GM18519 (cell line): ENCODE measurements at regions not wholly inside any gene's neighbourhood (a gene's known extent, or its start where the extent isn't known, plus 50 kb on each side); places are given as distances from the start of the nearest gene placed in this dataset.
"Not testable (repeated sequence)": the region's sequence is repeated elsewhere in the genome, so short reads cannot be mapped to it uniquely, and the experiment has no call there.

Experiments
- ATAC-seq: cut with Tn5 transposase; IDR thresholded peaks from one replicate; pipeline ENCODE4 v1.9.1; 2021; ENCODE audit warnings: mild to moderate bottlenecking, moderate library complexity; ENCODE audit not compliant: unreplicated experiment, low FRiP score

DNA sequence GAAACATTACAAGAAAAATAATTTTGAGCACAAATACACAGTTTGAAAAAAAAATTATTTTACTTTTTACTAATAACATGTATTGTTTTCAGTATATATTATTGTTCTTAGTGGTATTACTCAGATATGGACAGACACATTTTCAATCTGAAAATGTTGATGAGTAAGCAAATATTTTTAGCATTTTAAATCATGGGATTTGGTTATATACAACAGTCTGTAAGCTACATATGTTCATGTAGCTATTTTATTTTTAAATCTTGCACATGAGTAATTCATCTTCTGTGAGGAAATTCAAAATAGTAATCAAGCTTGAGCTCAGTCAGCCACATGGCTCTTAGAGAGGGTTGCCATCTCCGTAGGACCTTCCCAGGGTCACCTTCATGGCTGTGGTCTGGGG is 471.9 kb downstream of the QKI start:
- ATAC-seq: no peak

GRCh38 chr6:163883984-163884383 is 469.5 kb downstream of the QKI start:
- no peak for ATAC-seq

GRCh38 chr6:163878698-163879097 is 464.2 kb downstream of the QKI start:
- ATAC-seq: no peak

DNA sequence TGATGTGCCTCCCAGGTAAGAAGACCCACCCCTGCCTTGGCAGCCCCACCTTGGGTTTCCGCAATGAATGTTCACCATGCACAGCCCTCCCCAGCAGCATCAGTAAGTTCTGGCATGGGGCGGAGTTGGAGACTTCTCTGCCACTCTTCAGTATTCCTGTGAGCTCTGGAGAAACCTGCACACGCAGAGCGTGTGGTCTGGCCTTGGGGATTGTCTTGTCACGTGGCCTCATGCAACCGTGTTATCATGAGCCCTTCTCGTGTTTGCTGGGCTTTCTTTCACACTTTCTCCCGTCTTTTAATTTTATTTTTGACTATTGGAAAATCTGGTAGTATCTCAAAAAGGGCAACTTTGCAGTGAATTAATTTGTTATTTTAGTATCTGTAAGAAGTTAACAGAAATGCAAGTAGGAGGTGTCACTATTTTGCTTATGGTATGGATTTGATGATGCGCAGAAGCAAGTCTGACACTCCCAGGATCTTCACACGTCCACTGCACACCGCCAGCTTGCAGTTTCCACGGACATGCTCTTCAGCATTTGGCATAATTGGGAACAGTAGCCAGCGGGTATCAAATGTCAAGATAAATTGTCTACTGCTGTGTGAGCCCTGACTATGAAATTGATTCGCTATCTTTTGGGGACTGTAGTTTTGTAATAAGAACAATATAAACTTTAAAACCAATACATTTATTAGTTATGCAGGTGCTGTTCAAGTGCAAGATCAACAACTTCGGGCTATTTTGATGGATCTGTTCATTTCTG is 463.5 kb downstream of the QKI start:
- ATAC-seq: no peak

GRCh38 chr6:163876391-163876790 is 461.9 kb downstream of the QKI start:
- ATAC-seq: no peak

GRCh38 chr6:163874784-163875183 is 460.3 kb downstream of the QKI start:
- ATAC-seq: no peak

- no peak for ATAC-seq
Measured at GRCh38 chr6:163872335-163872734, 457.8 kb downstream of the QKI start.

- no peak for ATAC-seq
Measured at GRCh38 chr6:163871616-163872015, 457.1 kb downstream of the QKI start.

GRCh38 chr6:163867518-163868292 is 453.2 kb downstream of the QKI start:
- ATAC-seq: no peak

- ATAC-seq: no peak
Measured at GRCh38 chr6:163866192-163866591, 451.7 kb downstream of the QKI start.

DNA sequence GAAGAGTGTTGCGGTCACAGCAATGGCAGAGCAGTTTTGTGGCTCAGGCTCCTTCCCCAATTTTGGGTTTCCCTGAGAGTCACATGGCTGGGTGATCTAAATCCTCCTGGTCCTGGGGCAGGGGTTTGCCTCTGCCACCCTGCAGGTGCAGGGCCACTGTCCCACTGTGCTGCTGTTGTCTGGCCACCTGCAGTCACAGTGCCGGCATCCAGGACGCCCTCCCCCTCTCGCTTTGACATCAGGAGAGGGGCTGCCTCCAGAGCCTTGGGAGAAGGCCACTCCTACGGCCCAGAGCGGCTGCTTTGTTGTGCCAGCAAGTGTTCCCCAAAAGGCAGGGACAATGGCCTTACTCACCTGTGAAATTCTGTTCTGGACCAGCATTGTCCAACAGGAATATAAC is 449.0 kb downstream of the QKI start:
- ATAC-seq: no peak

DNA sequence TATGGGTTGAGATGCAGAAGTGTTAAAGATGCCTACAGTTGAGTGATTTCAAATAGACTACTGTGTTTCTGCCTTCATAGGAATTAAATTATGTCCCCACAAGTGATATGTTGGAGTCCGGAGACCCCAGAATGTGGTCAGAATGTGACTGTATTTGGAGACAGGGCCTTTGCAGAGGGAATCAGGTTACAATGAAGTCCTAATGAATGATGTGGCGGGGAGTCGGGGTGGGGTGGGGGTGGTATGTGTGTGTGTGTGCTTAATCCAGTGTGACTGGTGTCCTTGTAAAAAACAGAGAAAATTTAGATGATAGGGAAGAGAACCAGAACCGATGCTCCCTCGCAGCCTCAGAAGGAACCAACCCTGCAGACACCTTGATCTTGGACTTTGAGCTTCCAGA is 448.2 kb downstream of the QKI start:
- no peak for ATAC-seq

GRCh38 chr6:163861627-163862026 is 447.1 kb downstream of the QKI start:
- ATAC-seq: no peak

GRCh38 chr6:163860287-163861081 is 446.0 kb downstream of the QKI start:
- ATAC-seq: no peak

DNA sequence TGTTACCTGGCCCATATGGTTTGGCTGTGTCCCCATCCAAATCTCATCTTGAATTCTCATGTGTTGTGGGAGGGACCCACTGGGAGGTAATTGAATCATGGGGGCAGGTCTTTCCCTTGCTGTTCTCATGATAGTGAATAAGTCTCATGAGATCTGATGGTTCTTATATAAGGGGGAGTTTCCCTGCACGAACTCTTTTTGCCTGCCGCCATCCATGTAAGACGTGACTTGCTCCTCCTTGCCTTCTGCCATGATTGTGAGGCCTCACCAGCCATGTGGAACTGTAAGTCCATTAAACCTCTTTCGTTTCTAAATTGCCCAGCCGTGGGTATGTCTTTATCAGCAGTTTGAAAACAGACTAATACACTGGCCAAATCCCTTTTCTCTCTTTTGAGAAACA is 444.4 kb downstream of the QKI start:
- ATAC-seq: not testable (repeated sequence)

DNA sequence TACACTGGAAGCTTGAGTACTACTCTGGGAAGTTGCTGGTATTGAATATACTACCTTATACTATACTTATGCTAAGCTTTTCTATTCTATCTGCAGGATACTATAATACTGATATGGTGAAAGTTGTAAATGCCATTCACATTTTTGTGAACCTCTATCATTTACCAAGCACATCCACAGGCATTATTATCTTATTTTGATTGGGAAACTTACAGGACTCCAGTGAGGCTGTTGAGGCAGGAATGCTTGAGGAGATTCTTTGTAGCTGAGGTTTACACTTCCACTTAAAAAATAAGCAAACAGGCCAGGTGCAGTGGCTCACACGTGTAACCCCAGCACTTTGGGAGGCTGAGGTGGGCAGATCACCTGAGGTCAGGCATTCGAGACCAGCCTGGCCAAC is 442.9 kb downstream of the QKI start:
- ATAC-seq: no peak

GRCh38 chr6:163850874-163851273 is 436.4 kb downstream of the QKI start:
- ATAC-seq: no peak

DNA sequence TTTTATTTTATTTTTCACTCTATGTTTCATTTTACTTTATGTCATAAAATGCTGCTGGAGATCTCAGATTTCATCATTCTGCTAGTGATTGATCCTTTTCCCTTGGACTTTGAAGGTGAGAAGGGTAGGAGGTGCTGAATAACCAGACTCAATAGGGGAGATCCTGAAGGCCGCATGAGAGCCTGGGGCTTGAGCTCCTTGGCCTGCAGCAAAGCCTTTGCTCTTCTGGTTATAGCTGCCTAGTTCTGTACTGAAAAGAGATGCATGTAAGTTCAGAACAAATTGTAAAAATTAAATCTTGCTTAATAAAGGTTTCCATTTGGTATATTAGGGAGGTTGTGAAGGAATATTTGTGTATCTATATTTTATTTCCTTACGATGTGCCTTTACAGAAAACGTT is 430.2 kb downstream of the QKI start:
- ATAC-seq: no peak

GRCh38 chr6:163844357-163844756 is 429.8 kb downstream of the QKI start:
- ATAC-seq: no peak

GRCh38 chr6:163843218-163843617 is 428.7 kb downstream of the QKI start:
- ATAC-seq: no peak

DNA sequence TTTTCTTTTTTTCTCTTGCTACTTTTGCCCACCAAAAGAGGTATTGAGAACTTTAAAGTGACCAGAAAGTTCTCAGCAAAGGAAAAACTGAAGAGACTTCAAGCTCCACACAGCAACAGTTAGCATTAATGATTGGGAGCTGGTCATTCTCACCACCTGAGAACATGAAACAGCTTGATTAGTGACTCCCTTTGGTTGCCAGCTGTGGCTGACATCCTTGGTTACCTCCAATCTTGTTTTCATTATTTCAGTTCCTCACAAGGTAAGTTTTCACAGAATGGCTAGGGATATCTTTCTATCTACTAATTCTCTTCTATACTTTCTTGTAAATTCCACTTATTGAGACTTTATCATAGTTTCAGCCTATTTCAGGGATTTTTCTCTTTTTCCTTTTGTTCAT is 427.9 kb downstream of the QKI start:
- ATAC-seq: peak; percentile 51
